HG03066 (cell line): ENCODE measurements at regions not wholly inside any gene's neighbourhood (a gene's known extent, or its start where the extent isn't known, plus 50 kb on each side); places are given as distances from the start of the nearest gene placed in this dataset.
"Not testable (repeated sequence)": the region's sequence is repeated elsewhere in the genome, so short reads cannot be mapped to it uniquely, and the experiment has no call there.

Experiments
- ATAC-seq: cut with Tn5 transposase; IDR thresholded peaks from one replicate; pipeline ENCODE4 v1.9.1; 2021; ENCODE audit warnings: low read depth; ENCODE audit not compliant: unreplicated experiment

DNA sequence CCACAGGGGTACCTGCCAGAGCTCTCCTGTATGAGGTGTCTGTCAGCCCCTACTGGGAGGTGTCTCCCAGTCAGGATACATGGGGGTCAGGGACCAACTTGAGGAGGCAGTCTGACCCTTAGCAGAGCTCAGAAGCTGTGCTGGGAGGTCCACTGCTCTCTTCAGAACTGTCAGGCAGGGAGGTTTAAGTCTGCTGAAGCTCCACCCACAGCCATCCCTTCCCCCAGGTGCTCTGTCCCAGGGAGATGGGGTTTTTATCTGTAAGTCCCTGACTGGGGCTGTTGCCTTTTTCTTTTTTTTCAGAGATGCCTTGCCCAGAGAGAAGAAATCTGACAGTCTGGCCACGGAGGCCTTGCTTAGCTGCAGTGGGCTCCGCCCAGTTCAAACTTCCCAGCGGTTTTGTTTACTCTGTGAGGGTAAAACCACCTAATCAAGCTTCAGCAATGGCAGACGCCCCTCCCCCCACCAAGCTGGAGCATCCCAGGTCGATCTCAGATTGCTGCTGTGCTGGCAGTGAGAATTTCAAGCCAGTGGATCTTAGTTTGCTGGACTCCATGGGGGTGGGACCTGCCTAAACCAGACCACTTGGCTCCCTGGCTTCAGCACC, 118.5 kb upstream of the RADX start:
- ATAC-seq: not testable (repeated sequence)

DNA sequence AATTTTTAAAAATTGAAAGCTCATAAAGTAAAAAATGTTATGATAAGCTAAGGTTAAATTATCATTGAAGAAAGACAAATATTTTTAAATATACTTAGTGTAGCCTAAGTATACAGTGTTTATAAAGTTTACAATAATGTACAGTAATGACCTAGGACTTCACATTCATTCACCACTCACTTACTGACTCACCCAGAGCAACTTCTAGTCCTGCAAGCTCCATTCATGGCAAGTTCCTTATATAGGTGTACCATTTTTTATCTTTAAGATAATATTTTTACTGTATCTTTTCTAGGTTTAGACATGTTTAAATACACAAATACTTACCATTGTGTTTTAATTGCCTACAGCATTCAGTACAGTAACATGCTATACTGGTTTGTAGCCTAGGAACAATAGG, 112.3 kb upstream of the RADX start:
- ATAC-seq: no peak

DNA sequence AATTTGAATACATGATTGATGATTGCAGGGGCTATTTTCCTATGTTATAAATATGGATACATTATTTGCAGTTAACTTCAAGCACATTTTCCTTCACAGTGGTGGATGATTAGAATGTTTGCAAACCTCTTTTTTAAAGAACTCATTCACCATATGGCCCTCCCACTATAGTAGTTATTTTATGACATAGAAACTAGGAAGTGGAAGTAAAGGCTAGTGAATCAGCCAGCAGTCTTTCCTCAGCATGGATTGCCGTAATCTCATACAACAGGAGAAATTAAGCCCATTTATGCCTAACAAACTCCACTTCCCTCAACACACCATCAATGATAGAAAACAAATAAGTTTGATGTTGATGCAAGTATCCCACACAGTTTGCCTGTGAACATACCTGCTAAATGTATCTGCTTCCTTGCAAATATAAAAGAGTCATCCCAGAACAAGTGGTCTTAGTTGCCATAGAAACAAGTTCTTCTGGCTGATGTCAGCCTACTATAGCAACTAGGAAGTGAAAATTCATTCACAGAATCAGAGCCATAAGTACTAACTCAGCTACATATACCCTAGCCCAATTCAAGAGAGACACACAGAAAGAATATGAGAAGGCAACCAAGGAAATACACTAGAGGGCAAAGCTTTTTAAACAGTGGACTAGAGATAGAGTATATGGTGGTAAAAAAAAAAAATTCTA, 100.9 kb upstream of the RADX start:
- no peak for ATAC-seq
